Tibial nerve (tissue), 3 donors: ENCODE measurements at regions not wholly inside any gene's neighbourhood (a gene's known extent, or its start where the extent isn't known, plus 50 kb on each side); places are given as distances from the start of the nearest gene placed in this dataset.

Experiments used
- POLR2A ChIP-seq, 2 donors: fragments of 450-650 bp; IDR thresholded peaks; one replicate each; pipeline ENCODE4 v1.6.1; 2017; ENCODE audit warnings: antibody characterized with exemption in 2 of 2, mild to moderate bottlenecking in 2 of 2, moderate library complexity in 2 of 2
- TF ChIP-seq, protein P1 (sequence below), 5 experiments: fragments of 200-600 bp in 3 of 5; fragments of 450-650 bp in 2 of 5; sonication (generic) in 3 of 5; IDR thresholded peaks; one replicate each; pipeline ENCODE4 v1.5.1; 2016 to 2019; ENCODE audit warnings: antibody characterized with exemption in 5 of 5, mild to moderate bottlenecking in 3 of 5, moderate library complexity in 2 of 5

DNA sequence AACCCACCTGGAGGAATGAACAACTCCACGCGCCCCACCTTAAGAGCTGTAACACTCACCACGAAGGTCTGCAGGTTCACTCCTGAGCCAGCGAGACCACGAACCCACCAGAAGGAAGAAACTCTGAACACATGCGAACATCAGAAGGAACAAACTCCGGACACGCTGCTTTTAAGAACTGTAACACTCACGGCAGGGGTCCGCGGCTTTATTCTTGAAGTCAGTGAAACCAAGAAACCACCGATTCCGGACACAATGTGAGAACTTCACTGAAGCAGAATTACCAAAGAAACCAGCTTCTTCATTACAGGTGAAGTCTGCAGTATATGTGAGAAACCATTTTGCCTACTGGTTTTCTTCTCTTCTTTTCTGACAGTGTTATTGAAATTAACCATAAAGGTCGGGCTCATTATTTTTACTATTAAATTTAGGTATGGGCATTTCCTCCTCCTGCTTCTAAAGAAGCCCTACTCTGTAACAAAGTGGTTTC lies 303.0 kb downstream of the KCNA4 start:
- TF ChIP-seq, protein P1, sequence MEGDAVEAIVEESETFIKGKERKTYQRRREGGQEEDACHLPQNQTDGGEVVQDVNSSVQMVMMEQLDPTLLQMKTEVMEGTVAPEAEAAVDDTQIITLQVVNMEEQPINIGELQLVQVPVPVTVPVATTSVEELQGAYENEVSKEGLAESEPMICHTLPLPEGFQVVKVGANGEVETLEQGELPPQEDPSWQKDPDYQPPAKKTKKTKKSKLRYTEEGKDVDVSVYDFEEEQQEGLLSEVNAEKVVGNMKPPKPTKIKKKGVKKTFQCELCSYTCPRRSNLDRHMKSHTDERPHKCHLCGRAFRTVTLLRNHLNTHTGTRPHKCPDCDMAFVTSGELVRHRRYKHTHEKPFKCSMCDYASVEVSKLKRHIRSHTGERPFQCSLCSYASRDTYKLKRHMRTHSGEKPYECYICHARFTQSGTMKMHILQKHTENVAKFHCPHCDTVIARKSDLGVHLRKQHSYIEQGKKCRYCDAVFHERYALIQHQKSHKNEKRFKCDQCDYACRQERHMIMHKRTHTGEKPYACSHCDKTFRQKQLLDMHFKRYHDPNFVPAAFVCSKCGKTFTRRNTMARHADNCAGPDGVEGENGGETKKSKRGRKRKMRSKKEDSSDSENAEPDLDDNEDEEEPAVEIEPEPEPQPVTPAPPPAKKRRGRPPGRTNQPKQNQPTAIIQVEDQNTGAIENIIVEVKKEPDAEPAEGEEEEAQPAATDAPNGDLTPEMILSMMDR (IDR thresholded peaks at IDR 0.05): no peak
- no peak for TF ChIP-seq POLR2A (IDR thresholded peaks at IDR 0.05)
